SHP77 treated with DMSO at 0.1 percent for 48 hours (cell line): ENCODE measurements at regions not wholly inside any gene's neighbourhood (a gene's known extent, or its start where the extent isn't known, plus 50 kb on each side); places are given as distances from the start of the nearest gene placed in this dataset.
"Not testable (repeated sequence)": the region's sequence is repeated elsewhere in the genome, so short reads cannot be mapped to it uniquely, and the experiment has no call there.

Experiments
- DNase-seq: peaks from one replicate; lab custom pipeline; 2025; lab: John Stamatoyannopoulos, UW

GRCh38 chr2:111533557-111534247, 350.3 kb downstream of the ANAPC1 start:
- not testable (repeated sequence) for DNase-seq

- DNase-seq = no peak
Measured at GRCh38 chr2:111534910-111535352, 349.1 kb downstream of the ANAPC1 start.

GRCh38 chr2:111535404-111535803, 348.6 kb downstream of the ANAPC1 start:
- DNase-seq = no peak

GRCh38 chr2:111537078-111537655, 346.8 kb downstream of the ANAPC1 start:
- DNase-seq = no peak

- DNase-seq = not testable (repeated sequence)
Measured at GRCh38 chr2:111539991-111540390, 344.0 kb downstream of the ANAPC1 start.

GRCh38 chr2:111542120-111542774, 341.7 kb downstream of the ANAPC1 start:
- not testable (repeated sequence) for DNase-seq

- DNase-seq = not testable (repeated sequence)
Measured at GRCh38 chr2:111544006-111544405, 340.0 kb downstream of the ANAPC1 start.

- not testable (repeated sequence) for DNase-seq
Measured at GRCh38 chr2:111545723-111546431, 338.1 kb downstream of the ANAPC1 start.

DNA sequence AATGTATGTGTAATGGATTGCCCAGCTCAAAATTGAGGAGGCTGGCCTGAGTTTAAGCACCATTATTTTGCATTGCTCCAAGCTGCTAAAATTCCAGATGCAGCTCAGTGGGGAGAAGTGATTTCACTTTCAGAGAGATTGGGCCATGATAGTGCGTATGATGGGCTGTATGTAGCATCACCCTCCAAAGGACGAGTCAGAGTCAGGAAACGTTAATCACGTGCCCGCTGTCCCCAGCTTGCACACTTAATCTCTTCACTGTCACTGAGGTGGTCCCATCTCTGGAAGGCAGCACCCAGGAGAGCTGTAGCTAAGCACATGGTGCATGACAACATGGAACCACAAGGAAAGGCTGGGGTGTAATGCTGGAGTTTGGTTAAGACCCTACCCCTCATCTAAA, 337.4 kb downstream of the ANAPC1 start:
- DNase-seq = not testable (repeated sequence)

GRCh38 chr2:111549174-111549573, 334.8 kb downstream of the ANAPC1 start:
- DNase-seq = not testable (repeated sequence)

GRCh38 chr2:111551428-111551827, 332.6 kb downstream of the ANAPC1 start:
- DNase-seq = not testable (repeated sequence)

DNA sequence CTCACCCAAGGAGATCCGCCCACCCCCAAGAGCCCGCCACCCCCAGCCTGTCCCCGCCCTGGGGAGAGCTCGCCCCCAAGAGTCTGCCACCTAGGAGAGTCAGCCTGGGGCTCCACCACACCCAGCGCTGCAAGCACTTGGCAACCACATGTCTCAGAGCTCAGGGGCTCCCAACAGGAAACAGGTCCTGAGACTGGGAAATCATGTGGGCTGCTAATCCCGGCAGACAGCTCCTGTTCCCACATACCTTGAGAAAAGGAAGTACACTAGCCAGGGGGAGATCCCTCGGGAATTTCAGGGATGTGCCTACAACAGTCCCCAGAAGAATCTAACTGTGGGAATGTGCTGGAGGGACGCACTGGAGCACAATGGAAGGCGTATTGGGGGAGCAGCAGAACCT, 331.4 kb downstream of the ANAPC1 start:
- not testable (repeated sequence) for DNase-seq

DNA sequence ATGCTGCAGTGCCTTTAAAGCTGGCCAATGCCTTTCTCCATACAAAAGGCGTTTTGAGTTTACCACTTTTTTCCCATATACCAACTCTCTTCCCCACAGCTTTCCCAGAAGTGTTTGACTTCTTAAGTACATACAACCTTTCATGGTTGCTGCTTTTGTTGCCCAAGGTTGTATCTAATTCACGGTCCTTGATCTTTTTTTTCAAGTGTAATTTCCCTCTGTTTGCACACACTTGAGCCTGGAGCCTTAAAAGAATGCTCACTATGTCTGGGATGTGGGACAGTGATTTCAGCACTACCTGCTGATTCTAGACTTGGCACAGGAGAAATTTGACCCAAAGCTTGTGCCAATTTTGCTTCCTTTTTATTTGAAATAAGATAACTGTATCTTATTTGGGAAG, 324.7 kb downstream of the ANAPC1 start:
- DNase-seq = not testable (repeated sequence)

GRCh38 chr2:111559814-111560213, 324.2 kb downstream of the ANAPC1 start:
- not testable (repeated sequence) for DNase-seq

- not testable (repeated sequence) for DNase-seq
Measured at GRCh38 chr2:111566068-111566467, 317.9 kb downstream of the ANAPC1 start.

DNA sequence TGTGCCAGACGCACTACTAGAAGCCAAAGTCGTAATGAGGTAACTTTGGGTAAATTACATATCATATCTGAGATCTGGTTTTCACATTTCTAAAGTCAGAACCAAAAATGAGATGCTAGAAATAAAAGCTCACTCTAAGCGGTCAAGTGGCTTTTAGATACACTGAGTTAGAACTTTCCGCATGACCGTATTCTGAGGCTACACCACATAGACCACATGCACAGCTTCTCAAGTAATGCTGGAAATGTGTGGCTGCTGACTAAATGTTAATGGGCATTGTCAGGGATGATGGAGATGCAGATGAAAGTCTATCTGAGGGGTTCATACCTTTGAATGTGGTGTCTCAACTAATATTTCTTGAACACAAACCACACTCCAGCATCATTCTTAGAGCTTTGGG, 316.8 kb downstream of the ANAPC1 start:
- not testable (repeated sequence) for DNase-seq

DNA sequence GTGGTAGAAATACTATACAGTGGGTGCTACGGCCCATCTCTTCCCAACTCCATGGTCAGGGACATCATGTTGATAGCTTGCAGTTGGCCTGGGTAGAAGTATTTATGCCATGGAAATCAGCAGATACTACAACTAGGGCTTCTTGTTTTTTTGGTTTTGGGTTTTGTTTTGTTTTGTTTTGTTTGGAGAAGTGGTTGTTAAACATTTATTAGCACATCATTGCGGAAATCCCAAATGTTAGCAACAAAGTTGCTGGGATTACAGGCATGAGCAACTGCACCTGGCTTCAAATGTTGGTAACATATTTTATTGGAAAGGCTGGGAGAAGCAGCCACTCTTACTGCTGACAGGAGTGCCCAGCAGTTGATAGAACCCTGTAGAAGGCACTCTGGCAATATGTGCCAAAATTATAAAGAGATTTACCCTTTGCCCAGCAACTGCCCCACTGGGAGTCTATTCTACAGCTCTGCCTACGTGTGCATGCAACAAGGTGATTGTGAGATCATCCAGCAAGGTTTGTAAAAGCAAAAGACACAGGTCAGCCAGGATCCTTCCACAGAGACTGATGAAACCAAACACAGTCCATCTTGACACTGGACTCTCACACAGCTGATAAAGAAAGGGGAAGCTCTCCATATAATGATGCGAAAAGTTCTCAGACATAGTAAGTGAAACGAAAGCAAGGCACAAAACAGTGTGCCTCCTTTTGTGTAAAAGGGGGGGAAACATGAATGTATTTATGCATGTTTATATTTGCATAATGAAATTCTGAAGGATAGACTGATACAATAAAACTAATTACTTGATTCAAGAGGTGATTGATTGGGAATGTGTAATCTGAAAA, 314.4 kb downstream of the ANAPC1 start:
- DNase-seq = not testable (repeated sequence)

DNA sequence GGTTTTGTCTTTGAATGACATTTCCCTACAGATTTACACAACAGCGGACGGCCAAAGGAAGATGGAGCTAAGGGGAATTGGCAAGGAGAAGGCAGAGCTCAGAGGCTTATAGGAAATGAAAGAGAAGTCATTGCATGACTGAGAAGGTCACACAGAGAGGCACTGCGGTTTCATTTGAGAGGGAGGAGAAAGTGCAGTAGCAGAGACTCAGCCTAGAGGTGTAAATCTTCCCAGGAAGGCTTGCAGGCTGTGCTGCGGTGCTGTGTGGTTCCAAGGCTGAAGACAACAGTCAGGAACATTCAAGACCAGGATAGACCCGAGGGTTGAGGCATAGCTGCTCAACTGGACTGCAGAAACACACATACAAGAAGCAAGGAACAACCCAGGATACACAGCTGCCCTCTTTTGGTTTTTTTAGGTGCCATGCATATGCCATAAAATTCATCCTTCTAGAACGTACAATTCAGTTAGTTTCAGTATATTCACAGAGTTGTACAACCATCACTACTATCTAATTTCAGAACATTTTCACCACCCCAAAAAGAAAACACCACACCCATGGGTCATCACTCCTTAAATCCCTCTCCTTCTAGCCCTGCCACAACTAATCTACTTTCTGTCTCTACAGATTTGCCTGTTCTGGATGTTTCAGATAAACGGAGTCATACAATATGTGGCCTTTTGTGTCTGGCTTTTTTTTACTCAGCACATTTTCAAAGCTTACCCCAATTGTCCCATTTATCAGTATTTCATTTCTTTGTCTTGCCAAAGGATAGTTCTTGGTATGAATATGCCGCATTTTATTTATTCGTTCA, 313.5 kb downstream of the ANAPC1 start:
- DNase-seq = not testable (repeated sequence)

- DNase-seq = not testable (repeated sequence)
Measured at GRCh38 chr2:111574803-111575202, 309.2 kb downstream of the ANAPC1 start.

- DNase-seq = not testable (repeated sequence)
Measured at GRCh38 chr2:111577154-111577885, 306.7 kb downstream of the ANAPC1 start.
